ENCODE measurements at regions not wholly inside any gene's neighbourhood (a gene's known extent, or its start where the extent isn't known, plus 50 kb on each side); places are given as distances from the start of the nearest gene placed in this dataset.

DNA sequence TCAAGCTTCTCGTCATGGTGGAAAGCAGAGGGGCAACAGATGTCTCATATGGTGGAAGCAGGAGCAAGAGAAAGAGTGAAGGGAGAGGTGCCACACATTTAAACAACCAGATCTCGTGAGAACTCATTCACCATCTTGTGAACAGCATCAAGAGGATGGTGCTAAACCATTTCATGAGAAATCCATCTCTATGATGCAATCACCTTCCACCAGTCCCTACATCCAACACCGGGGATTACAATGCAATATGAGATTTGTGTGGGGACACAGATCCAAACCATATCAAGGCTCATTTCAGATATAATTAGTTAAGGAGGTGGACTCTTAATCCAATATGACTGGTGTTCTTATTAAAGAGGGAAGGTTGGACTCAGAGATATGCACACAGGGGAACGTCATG is 272.8 kb downstream of the KCNS3 start:
- TF ChIP-seq, protein P1, sequence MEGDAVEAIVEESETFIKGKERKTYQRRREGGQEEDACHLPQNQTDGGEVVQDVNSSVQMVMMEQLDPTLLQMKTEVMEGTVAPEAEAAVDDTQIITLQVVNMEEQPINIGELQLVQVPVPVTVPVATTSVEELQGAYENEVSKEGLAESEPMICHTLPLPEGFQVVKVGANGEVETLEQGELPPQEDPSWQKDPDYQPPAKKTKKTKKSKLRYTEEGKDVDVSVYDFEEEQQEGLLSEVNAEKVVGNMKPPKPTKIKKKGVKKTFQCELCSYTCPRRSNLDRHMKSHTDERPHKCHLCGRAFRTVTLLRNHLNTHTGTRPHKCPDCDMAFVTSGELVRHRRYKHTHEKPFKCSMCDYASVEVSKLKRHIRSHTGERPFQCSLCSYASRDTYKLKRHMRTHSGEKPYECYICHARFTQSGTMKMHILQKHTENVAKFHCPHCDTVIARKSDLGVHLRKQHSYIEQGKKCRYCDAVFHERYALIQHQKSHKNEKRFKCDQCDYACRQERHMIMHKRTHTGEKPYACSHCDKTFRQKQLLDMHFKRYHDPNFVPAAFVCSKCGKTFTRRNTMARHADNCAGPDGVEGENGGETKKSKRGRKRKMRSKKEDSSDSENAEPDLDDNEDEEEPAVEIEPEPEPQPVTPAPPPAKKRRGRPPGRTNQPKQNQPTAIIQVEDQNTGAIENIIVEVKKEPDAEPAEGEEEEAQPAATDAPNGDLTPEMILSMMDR (IDR thresholded peaks at IDR 0.05) = no peak
- TF ChIP-seq EP300 (IDR thresholded peaks at IDR 0.05) = no peak

Measured in ovary (tissue), 3 donors.